Karpas-422 (cell line): ENCODE measurements at regions not wholly inside any gene's neighbourhood (a gene's known extent, or its start where the extent isn't known, plus 50 kb on each side); places are given as distances from the start of the nearest gene placed in this dataset.

Experiments
- DNase-seq: peaks from one replicate; pipeline ENCODE4 v3.0.0-alpha.2; 2015
- H2AFZ ChIP-seq: fragments of 200-600 bp; sonication (generic); 2 replicates; pipeline ENCODE4 v1.6.1; 2014; ENCODE audit warnings: antibody characterized with exemption, low read length, mixed read lengths
- H3K27ac ChIP-seq: fragments of 200-600 bp; sonication (generic); 2 replicates; pipeline ENCODE4 v1.5.1; 2014; ENCODE audit warnings: mild to moderate bottlenecking, low read length, moderate library complexity
- H3K27me3 ChIP-seq: fragments of 200-600 bp; sonication (generic); 2 replicates; pipeline ENCODE4 v1.6.1; 2014; ENCODE audit warnings: low read length, mixed read lengths
- H3K36me3 ChIP-seq: fragments of 200-600 bp; sonication (generic); 2 replicates; pipeline ENCODE4 v1.6.1; 2014; ENCODE audit warnings: low read length, mixed read lengths; ENCODE audit not compliant: insufficient read depth
- H3K4me1 ChIP-seq: fragments of 200-600 bp; sonication (generic); 2 replicates; pipeline ENCODE4 v1.6.1; 2014; ENCODE audit warnings: mild to moderate bottlenecking, low read length, mixed read lengths
- H3K4me2 ChIP-seq: fragments of 200-600 bp; sonication (generic); 2 replicates; pipeline ENCODE4 v1.6.1; 2014; ENCODE audit warnings: low read length, low read depth, mild to moderate bottlenecking; ENCODE audit not compliant: poor library complexity, severe bottlenecking
- H3K4me3 ChIP-seq: fragments of 200-600 bp; sonication (generic); 2 replicates; pipeline ENCODE4 v1.5.1; 2014; ENCODE audit warnings: mild to moderate bottlenecking, antibody characterized with exemption, low read length, mixed read lengths
- H3K79me2 ChIP-seq: fragments of 200-600 bp; sonication (generic); 2 replicates; pipeline ENCODE4 v1.6.1; 2014; ENCODE audit warnings: mild to moderate bottlenecking, low read length, mixed read lengths
- H3K9ac ChIP-seq: fragments of 200-600 bp; sonication (generic); 2 replicates; pipeline ENCODE4 v1.6.0; 2014; ENCODE audit warnings: low read length
- H3K9me2 ChIP-seq: fragments of 200-600 bp; sonication (generic), shearing (Covaris generic); replicated peaks from 2 replicates; pipeline ENCODE4 v1.6.0; 2014; ENCODE audit warnings: mild to moderate bottlenecking, low read length, moderate library complexity; ENCODE audit not compliant: insufficient read depth
- H3K9me3 ChIP-seq: fragments of 300-700, 200-600 bp; sonication (generic); 2 replicates; pipeline ENCODE4 v1.6.1; 2014; ENCODE audit warnings: low read length, mixed read lengths
- H4K20me1 ChIP-seq: fragments of 200-600 bp; sonication (generic); 2 replicates; pipeline ENCODE4 v1.6.1; 2014; ENCODE audit warnings: mild to moderate bottlenecking, antibody characterized with exemption, low read length, low read depth; ENCODE audit not compliant: insufficient read depth

- no peak overlapping the region for H3K4me2 ChIP-seq
- no peak overlapping the region for H3K27ac ChIP-seq
- H3K79me2 ChIP-seq = no peaks in the 10 kb centered on the region
- H3K4me1 ChIP-seq = no peaks in the 10 kb centered on the region
- no peaks in the 10 kb centered on the region for H3K9me2 ChIP-seq
- no peak overlapping the region for H2AFZ ChIP-seq
- H3K9ac ChIP-seq = no peak overlapping the region
- DNase-seq = no peak
- no peaks in the 10 kb centered on the region for H3K36me3 ChIP-seq
- H3K4me3 ChIP-seq = no peak overlapping the region
- H3K27me3 ChIP-seq = no peaks in the 10 kb centered on the region
- H4K20me1 ChIP-seq = no peaks in the 10 kb centered on the region
- H3K9me3 ChIP-seq = no peaks in the 10 kb centered on the region
These were observed 893.5 kb downstream of the TUSC7 start for GRCh38 chr3:117603097-117603496.

- H4K20me1 ChIP-seq = no peaks in the 10 kb centered on the region
- H2AFZ ChIP-seq = no peak overlapping the region
- H3K4me1 ChIP-seq = no peaks in the 10 kb centered on the region
- no peak overlapping the region for H3K4me3 ChIP-seq
- no peak overlapping the region for H3K27ac ChIP-seq
- no peaks in the 10 kb centered on the region for H3K79me2 ChIP-seq
- H3K4me2 ChIP-seq = no peak overlapping the region
- no peaks in the 10 kb centered on the region for H3K27me3 ChIP-seq
- H3K36me3 ChIP-seq = no peaks in the 10 kb centered on the region
- H3K9me3 ChIP-seq = peaks cover 3% of the 10 kb centered on the region; the same call in 1 of the 2 replicates
- H3K9me2 ChIP-seq = no peaks in the 10 kb centered on the region
- DNase-seq = no peak
- H3K9ac ChIP-seq = no peak overlapping the region
These were observed 897.3 kb downstream of the TUSC7 start for GRCh38 chr3:117606866-117607265.

- Histone ChIP-seq H4K20me1 (no peaks in the 10 kb centered on the region), H3K79me2 (no peaks in the 10 kb centered on the region), H3K27ac (no peak overlapping the region), H3K9me2 (no peaks in the 10 kb centered on the region), H3K36me3 (no peaks in the 10 kb centered on the region), H3K4me1 (no peaks in the 10 kb centered on the region), H3K4me2 (no peak overlapping the region), H3K9ac (no peak overlapping the region), H3K4me3 (no peak overlapping the region), H2AFZ (no peak overlapping the region), H3K9me3 (peaks cover 3% of the 10 kb centered on the region; the same call in 1 of the 2 replicates), H3K27me3 (no peaks in the 10 kb centered on the region)
- DNase-seq = no peak
These were observed 899.8 kb downstream of the TUSC7 start for GRCh38 chr3:117609330-117609729.

- no peak overlapping the region for H3K4me2 ChIP-seq
- H3K27me3 ChIP-seq = no peaks in the 10 kb centered on the region
- H3K9me3 ChIP-seq = peaks cover 3% of the 10 kb centered on the region; the same call in 1 of the 2 replicates
- H3K9ac ChIP-seq = no peak overlapping the region
- H3K27ac ChIP-seq = no peak overlapping the region
- H3K79me2 ChIP-seq = no peaks in the 10 kb centered on the region
- no peak overlapping the region for H3K4me3 ChIP-seq
- H3K36me3 ChIP-seq = no peaks in the 10 kb centered on the region
- no peaks in the 10 kb centered on the region for H3K4me1 ChIP-seq
- no peaks in the 10 kb centered on the region for H3K9me2 ChIP-seq
- H4K20me1 ChIP-seq = no peaks in the 10 kb centered on the region
- no peak overlapping the region for H2AFZ ChIP-seq
- no peak for DNase-seq
These were observed 900.6 kb downstream of the TUSC7 start for GRCh38 chr3:117610156-117610555.

- H3K27ac ChIP-seq = no peak overlapping the region
- H2AFZ ChIP-seq = no peak overlapping the region
- H3K9me2 ChIP-seq = no peaks in the 10 kb centered on the region
- no peak overlapping the region for H3K9ac ChIP-seq
- no peaks in the 10 kb centered on the region for H4K20me1 ChIP-seq
- no peaks in the 10 kb centered on the region for H3K79me2 ChIP-seq
- H3K4me1 ChIP-seq = no peaks in the 10 kb centered on the region
- no peak overlapping the region for H3K4me2 ChIP-seq
- no peaks in the 10 kb centered on the region for H3K36me3 ChIP-seq
- no peak for DNase-seq
- no peak overlapping the region for H3K4me3 ChIP-seq
- H3K9me3 ChIP-seq = peaks cover 3% of the 10 kb centered on the region; the same call in 1 of the 2 replicates
- no peaks in the 10 kb centered on the region for H3K27me3 ChIP-seq
These were observed 901.6 kb downstream of the TUSC7 start for GRCh38 chr3:117611211-117611610.

- no peaks in the 10 kb centered on the region for H3K79me2 ChIP-seq
- no peak for DNase-seq
- no peak overlapping the region for H2AFZ ChIP-seq
- H3K9me2 ChIP-seq = no peaks in the 10 kb centered on the region
- no peaks in the 10 kb centered on the region for H3K36me3 ChIP-seq
- H3K4me1 ChIP-seq = no peaks in the 10 kb centered on the region
- no peaks in the 10 kb centered on the region for H3K9me3 ChIP-seq
- no peak overlapping the region for H3K4me3 ChIP-seq
- H4K20me1 ChIP-seq = no peaks in the 10 kb centered on the region
- no peak overlapping the region for H3K4me2 ChIP-seq
- H3K27ac ChIP-seq = no peak overlapping the region
- H3K9ac ChIP-seq = no peak overlapping the region
- H3K27me3 ChIP-seq = no peaks in the 10 kb centered on the region
These were observed 906.6 kb downstream of the TUSC7 start for GRCh38 chr3:117616227-117616626.

- H3K4me1 ChIP-seq = no peaks in the 10 kb centered on the region
- H3K27me3 ChIP-seq = no peaks in the 10 kb centered on the region
- no peaks in the 10 kb centered on the region for H4K20me1 ChIP-seq
- no peak overlapping the region for H3K4me2 ChIP-seq
- H3K9me2 ChIP-seq = no peaks in the 10 kb centered on the region
- DNase-seq = no peak
- no peaks in the 10 kb centered on the region for H3K79me2 ChIP-seq
- no peaks in the 10 kb centered on the region for H3K36me3 ChIP-seq
- H3K9ac ChIP-seq = no peak overlapping the region
- H3K9me3 ChIP-seq = no peaks in the 10 kb centered on the region
- no peak overlapping the region for H3K4me3 ChIP-seq
- H3K27ac ChIP-seq = no peak overlapping the region
- H2AFZ ChIP-seq = no peak overlapping the region
These were observed 908.3 kb downstream of the TUSC7 start for GRCh38 chr3:117617906-117618305.

- H2AFZ ChIP-seq = no peak overlapping the region
- DNase-seq = no peak
- H3K27ac ChIP-seq = no peak overlapping the region
- no peak overlapping the region for H3K9ac ChIP-seq
- no peak overlapping the region for H3K4me3 ChIP-seq
- H3K4me2 ChIP-seq = no peak overlapping the region
- H3K36me3 ChIP-seq = no peaks in the 10 kb centered on the region
- H4K20me1 ChIP-seq = no peaks in the 10 kb centered on the region
- H3K4me1 ChIP-seq = no peaks in the 10 kb centered on the region
- no peaks in the 10 kb centered on the region for H3K79me2 ChIP-seq
- H3K9me2 ChIP-seq = no peaks in the 10 kb centered on the region
- no peaks in the 10 kb centered on the region for H3K9me3 ChIP-seq
- H3K27me3 ChIP-seq = no peaks in the 10 kb centered on the region
These were observed 908.9 kb downstream of the TUSC7 start for GRCh38 chr3:117618462-117618861.

GRCh38 chr3:117619805-117620204 lies 910.2 kb downstream of the TUSC7 start:
- Histone ChIP-seq H3K79me2 (no peaks in the 10 kb centered on the region), H4K20me1 (no peaks in the 10 kb centered on the region), H3K9me2 (no peaks in the 10 kb centered on the region), H3K36me3 (no peaks in the 10 kb centered on the region), H3K9me3 (no peaks in the 10 kb centered on the region), H3K4me2 (no peak overlapping the region), H3K27ac (no peak overlapping the region), H3K4me3 (no peak overlapping the region), H3K9ac (no peak overlapping the region), H3K4me1 (no peaks in the 10 kb centered on the region), H2AFZ (no peak overlapping the region), H3K27me3 (no peaks in the 10 kb centered on the region)
- no peak for DNase-seq
